ENCODE measurements at regions not wholly inside any gene's neighbourhood (a gene's known extent, or its start where the extent isn't known, plus 50 kb on each side); places are given as distances from the start of the nearest gene placed in this dataset.
"Not testable (repeated sequence)": the region's sequence is repeated elsewhere in the genome, so short reads cannot be mapped to it uniquely, and the experiment has no call there.

DNA sequence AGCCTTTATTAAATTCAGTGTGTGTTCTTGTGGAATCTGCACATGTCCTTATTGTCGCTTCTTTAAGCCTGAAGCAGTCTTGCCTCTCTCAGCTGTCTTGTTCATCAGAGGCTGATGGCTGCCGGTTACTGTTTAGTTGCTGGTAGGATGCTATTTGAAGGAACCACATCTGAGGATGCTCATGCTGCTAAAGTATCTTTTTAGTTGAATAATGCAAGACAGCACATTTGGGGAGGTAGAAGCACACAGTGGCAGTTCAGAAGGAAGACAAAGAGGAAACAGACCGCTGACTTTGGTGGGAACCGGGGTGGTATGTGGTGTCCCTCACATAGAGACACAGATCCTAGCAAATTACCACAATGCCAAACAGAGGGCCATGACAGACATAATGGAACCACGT, 144.2 kb upstream of the HDDC2 start:
- H3K36me3 Mint-ChIP-seq (ENCODE audit: low read depth) = no peaks in the 10 kb centered on the region
- H3K4me1 Mint-ChIP-seq = no peaks in the 10 kb centered on the region
- peaks cover 29% of the 10 kb centered on the region for H3K27me3 Mint-ChIP-seq
- H3K4me3 Mint-ChIP-seq = no peak overlapping the region
- no peak overlapping the region for H3K27ac Mint-ChIP-seq
- H3K9me3 Mint-ChIP-seq = no peaks in the 10 kb centered on the region
- no peak for ATAC-seq (replicated peaks)

- no peak for ATAC-seq (replicated peaks)
- peaks cover 6% of the 10 kb centered on the region for H3K9me3 Mint-ChIP-seq
- H3K27me3 Mint-ChIP-seq = peaks cover 20% of the 10 kb centered on the region
- H3K36me3 Mint-ChIP-seq (ENCODE audit: low read depth) = no peaks in the 10 kb centered on the region
- H3K4me1 Mint-ChIP-seq = no peaks in the 10 kb centered on the region
- no peak overlapping the region for H3K4me3 Mint-ChIP-seq
- no peak overlapping the region for H3K27ac Mint-ChIP-seq
Observed at GRCh38 chr6:125451750-125452149, 150.0 kb upstream of the HDDC2 start.

DNA sequence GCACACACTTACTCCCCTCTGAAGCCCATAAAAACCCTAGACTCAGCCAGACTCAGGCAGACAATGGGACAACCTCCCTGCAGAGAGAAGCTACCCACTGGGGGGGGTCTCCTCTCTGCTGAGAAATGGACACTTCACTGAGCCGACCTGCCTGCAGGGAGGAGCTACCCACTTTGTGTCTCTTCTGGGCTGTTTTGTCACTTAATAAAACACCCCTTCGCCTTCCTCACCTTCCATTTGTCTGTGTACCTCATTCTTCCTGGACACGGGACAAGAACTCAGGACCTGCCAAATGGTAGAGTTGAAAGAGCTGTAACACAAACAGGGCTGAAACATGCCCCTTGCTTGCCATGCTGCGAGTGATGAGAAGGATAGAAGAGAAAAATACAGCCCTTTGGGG, 151.7 kb upstream of the HDDC2 start:
- ATAC-seq (replicated peaks) = no peak
- Mint-ChIP-seq H3K27me3 (peaks cover 19% of the 10 kb centered on the region), H3K27ac (no peak overlapping the region), H3K9me3 (peaks cover 6% of the 10 kb centered on the region), H3K36me3 (ENCODE audit: low read depth) (no peaks in the 10 kb centered on the region), H3K4me3 (no peak overlapping the region), H3K4me1 (no peaks in the 10 kb centered on the region)

GRCh38 chr6:125454351-125454750, 152.6 kb upstream of the HDDC2 start:
- peaks cover 19% of the 10 kb centered on the region for H3K27me3 Mint-ChIP-seq
- no peak overlapping the region for H3K27ac Mint-ChIP-seq
- H3K4me3 Mint-ChIP-seq = no peak overlapping the region
- H3K36me3 Mint-ChIP-seq (ENCODE audit: low read depth) = no peaks in the 10 kb centered on the region
- peaks cover 6% of the 10 kb centered on the region for H3K9me3 Mint-ChIP-seq
- no peaks in the 10 kb centered on the region for H3K4me1 Mint-ChIP-seq
- no peak for ATAC-seq (replicated peaks)

- H3K4me1 Mint-ChIP-seq; H3K27ac Mint-ChIP-seq; H3K36me3 Mint-ChIP-seq (ENCODE audit: low read depth); H3K4me3 Mint-ChIP-seq; H3K27me3 Mint-ChIP-seq; H3K9me3 Mint-ChIP-seq; ATAC-seq (replicated peaks): not testable (repeated sequence)
Observed at GRCh38 chr6:125458493-125458892, 156.7 kb upstream of the HDDC2 start.

DNA sequence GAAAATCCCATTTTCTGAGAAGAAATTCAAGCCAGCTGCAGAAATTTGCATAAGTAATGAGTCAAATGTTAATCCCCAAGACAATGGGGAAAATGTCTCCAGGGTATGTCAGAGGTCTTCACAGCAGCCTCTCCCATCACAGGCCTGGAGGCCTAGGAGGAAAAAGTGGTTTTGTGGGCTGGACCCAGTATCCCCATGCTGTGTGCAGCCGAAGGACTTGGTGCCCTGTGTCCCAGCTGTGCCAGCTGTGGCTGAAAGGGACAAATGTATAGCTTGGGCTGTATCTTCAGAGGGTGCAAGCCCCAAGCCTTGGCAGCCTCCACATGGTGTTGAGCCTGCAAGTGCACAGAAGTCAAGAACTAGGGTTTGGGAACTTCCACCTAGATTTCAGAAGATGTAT, 163.6 kb upstream of the HDDC2 start:
- not testable (repeated sequence) for H3K27ac Mint-ChIP-seq; H3K4me3 Mint-ChIP-seq; H3K36me3 Mint-ChIP-seq (ENCODE audit: low read depth); H3K4me1 Mint-ChIP-seq; ATAC-seq (replicated peaks)
- Mint-ChIP-seq H3K9me3 (peaks cover 10% of the 10 kb centered on the region), H3K27me3 (peaks cover 27% of the 10 kb centered on the region)

- ATAC-seq (replicated peaks) = no peak
- no peaks in the 10 kb centered on the region for H3K36me3 Mint-ChIP-seq (ENCODE audit: low read depth)
- H3K27me3 Mint-ChIP-seq = peaks cover 23% of the 10 kb centered on the region
- no peak overlapping the region for H3K4me3 Mint-ChIP-seq
- no peaks in the 10 kb centered on the region for H3K4me1 Mint-ChIP-seq
- no peak overlapping the region for H3K27ac Mint-ChIP-seq
- peaks cover 5% of the 10 kb centered on the region for H3K9me3 Mint-ChIP-seq
Observed at GRCh38 chr6:125469915-125470314, 168.1 kb upstream of the HDDC2 start.

DNA sequence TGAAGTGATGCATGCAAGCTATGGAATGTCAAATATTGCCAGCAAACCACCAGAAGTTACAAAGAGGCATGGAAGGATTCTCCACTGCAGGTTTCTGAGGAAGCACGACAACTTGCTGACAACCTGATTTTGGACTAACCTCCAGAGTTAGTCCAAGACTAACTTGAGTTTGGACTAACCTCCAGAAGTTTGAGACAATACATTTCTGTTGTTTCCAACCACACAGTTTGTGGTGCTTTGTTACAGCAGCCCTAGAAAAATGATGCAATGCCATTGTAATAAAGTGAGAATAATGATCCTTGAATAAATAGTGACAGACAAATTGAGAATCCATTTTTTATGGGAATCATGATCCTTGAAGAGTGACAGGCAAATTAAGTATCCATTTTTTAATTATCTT, 169.9 kb upstream of the HDDC2 start:
- no peaks in the 10 kb centered on the region for H3K4me1 Mint-ChIP-seq
- no peaks in the 10 kb centered on the region for H3K36me3 Mint-ChIP-seq (ENCODE audit: low read depth)
- no peak overlapping the region for H3K27ac Mint-ChIP-seq
- H3K9me3 Mint-ChIP-seq = peaks cover 3% of the 10 kb centered on the region
- H3K27me3 Mint-ChIP-seq = peaks cover 15% of the 10 kb centered on the region
- H3K4me3 Mint-ChIP-seq = no peak overlapping the region
- ATAC-seq (replicated peaks) = no peak

- no peak for ATAC-seq (replicated peaks)
- Mint-ChIP-seq H3K36me3 (ENCODE audit: low read depth) (no peaks in the 10 kb centered on the region), H3K9me3 (no peaks in the 10 kb centered on the region), H3K4me1 (no peaks in the 10 kb centered on the region), H3K4me3 (no peak overlapping the region), H3K27ac (no peak overlapping the region), H3K27me3 (peaks cover 7% of the 10 kb centered on the region)
Observed at GRCh38 chr6:125474061-125474460, 172.3 kb upstream of the HDDC2 start.

GRCh38 chr6:125477156-125477555, 175.4 kb upstream of the HDDC2 start:
- no peaks in the 10 kb centered on the region for H3K27me3 Mint-ChIP-seq
- no peaks in the 10 kb centered on the region for H3K36me3 Mint-ChIP-seq (ENCODE audit: low read depth)
- no peaks in the 10 kb centered on the region for H3K4me1 Mint-ChIP-seq
- no peak for ATAC-seq (replicated peaks)
- no peaks in the 10 kb centered on the region for H3K9me3 Mint-ChIP-seq
- no peak overlapping the region for H3K4me3 Mint-ChIP-seq
- H3K27ac Mint-ChIP-seq = no peak overlapping the region

GRCh38 chr6:125477844-125478243, 176.1 kb upstream of the HDDC2 start:
- Mint-ChIP-seq H3K9me3 (no peaks in the 10 kb centered on the region), H3K4me3 (no peak overlapping the region), H3K4me1 (no peaks in the 10 kb centered on the region), H3K27me3 (no peaks in the 10 kb centered on the region), H3K27ac (no peak overlapping the region), H3K36me3 (ENCODE audit: low read depth) (no peaks in the 10 kb centered on the region)
- no peak for ATAC-seq (replicated peaks)

GRCh38 chr6:125480146-125480545, 178.4 kb upstream of the HDDC2 start:
- Mint-ChIP-seq H3K4me1 (no peaks in the 10 kb centered on the region), H3K9me3 (no peaks in the 10 kb centered on the region), H3K4me3 (no peak overlapping the region), H3K36me3 (ENCODE audit: low read depth) (no peaks in the 10 kb centered on the region), H3K27ac (no peak overlapping the region), H3K27me3 (peaks cover 10% of the 10 kb centered on the region)
- ATAC-seq (replicated peaks) = no peak

DNA sequence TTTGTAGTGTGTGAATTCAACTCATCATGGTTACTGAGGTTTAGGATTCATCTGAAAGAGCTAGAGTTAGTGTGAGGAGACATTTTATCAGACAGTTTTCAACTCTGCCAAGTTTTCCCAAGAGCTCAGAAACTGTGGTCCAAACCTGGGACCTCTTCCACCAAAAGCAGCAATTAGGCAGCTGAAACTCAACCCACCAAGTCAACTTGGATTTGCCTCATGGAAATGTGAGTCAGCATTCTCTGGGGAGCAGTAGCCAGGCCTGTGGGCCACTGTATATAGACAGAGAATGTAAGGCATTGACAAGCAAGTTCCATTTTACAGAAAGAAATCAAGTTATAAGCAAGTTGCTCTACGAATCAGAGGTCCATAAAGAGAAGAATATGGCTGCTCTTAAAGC, 178.8 kb upstream of the HDDC2 start:
- Mint-ChIP-seq H3K4me1 (no peaks in the 10 kb centered on the region), H3K4me3 (no peak overlapping the region), H3K27ac (no peak overlapping the region), H3K9me3 (no peaks in the 10 kb centered on the region), H3K27me3 (peaks cover 10% of the 10 kb centered on the region), H3K36me3 (ENCODE audit: low read depth) (no peaks in the 10 kb centered on the region)
- no peak for ATAC-seq (replicated peaks)

DNA sequence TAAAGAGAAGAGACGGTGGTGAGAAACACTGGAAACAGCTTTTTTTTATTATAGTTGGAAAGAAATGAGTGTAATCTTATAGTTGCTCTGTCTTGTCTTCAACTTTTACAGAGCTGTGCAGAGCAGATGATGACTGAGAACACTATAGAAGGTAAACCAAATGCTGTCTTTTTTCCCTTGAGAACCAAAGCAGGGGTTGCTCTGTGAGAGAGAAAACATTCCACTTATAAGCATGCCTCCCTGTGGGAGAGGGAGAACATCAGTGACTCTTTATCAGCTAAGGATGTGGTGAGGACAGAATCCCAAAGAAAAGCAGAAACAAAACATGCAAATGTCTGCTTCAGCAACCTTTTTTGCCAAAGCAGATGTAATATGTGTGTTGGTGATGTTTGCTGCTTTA, 179.3 kb upstream of the HDDC2 start:
- Mint-ChIP-seq H3K36me3 (ENCODE audit: low read depth) (no peaks in the 10 kb centered on the region), H3K9me3 (no peaks in the 10 kb centered on the region), H3K27ac (no peak overlapping the region), H3K4me3 (no peak overlapping the region), H3K27me3 (peaks cover 10% of the 10 kb centered on the region), H3K4me1 (no peaks in the 10 kb centered on the region)
- no peak for ATAC-seq (replicated peaks)

GRCh38 chr6:125485757-125486156, 184.0 kb upstream of the HDDC2 start:
- Mint-ChIP-seq H3K27ac (no peak overlapping the region), H3K27me3 (peaks cover 18% of the 10 kb centered on the region), H3K36me3 (ENCODE audit: low read depth) (no peaks in the 10 kb centered on the region), H3K4me1 (no peaks in the 10 kb centered on the region), H3K9me3 (no peaks in the 10 kb centered on the region), H3K4me3 (no peak overlapping the region)
- no peak for ATAC-seq (replicated peaks)

GRCh38 chr6:125486881-125487280, 185.1 kb upstream of the HDDC2 start:
- Mint-ChIP-seq H3K9me3 (no peaks in the 10 kb centered on the region), H3K4me3 (no peak overlapping the region), H3K4me1 (no peaks in the 10 kb centered on the region), H3K27me3 (peaks cover 23% of the 10 kb centered on the region), H3K27ac (no peak overlapping the region), H3K36me3 (ENCODE audit: low read depth) (no peaks in the 10 kb centered on the region)
- no peak for ATAC-seq (replicated peaks)
